Upper lobe of left lung (tissue), 4 donors: ENCODE measurements at regions not wholly inside any gene's neighbourhood (a gene's known extent, or its start where the extent isn't known, plus 50 kb on each side); places are given as distances from the start of the nearest gene placed in this dataset.

ENCODE experiments used
- EP300 ChIP-seq, 4 donors: sonication (generic); formaldehyde crosslinking; IDR thresholded peaks; one replicate each; pipeline ENCODE4 v1.5.1; 2017; ENCODE audit warnings: antibody characterized with exemption in 4 of 4, control low read depth in 2 of 4
- POLR2A ChIP-seq, 4 donors: fragments of 450-650 bp; IDR thresholded peaks; one replicate each; pipeline ENCODE4 v1.5.1; 2016 to 2017; ENCODE audit warnings: antibody characterized with exemption in 4 of 4, mild to moderate bottlenecking in 2 of 4
- POLR2AphosphoS5 ChIP-seq, 2 donors: sonication (generic); formaldehyde crosslinking; IDR thresholded peaks; one replicate each; pipeline ENCODE4 v1.5.1; 2017; ENCODE audit warnings: antibody characterized with exemption in 2 of 2
- TF ChIP-seq, protein P1 (sequence below), 6 experiments: fragments of 450-650 bp in 4 of 6; fragments of 200-600 bp in 2 of 6; sonication (generic) in 2 of 6; IDR thresholded peaks; one replicate each; pipeline ENCODE4 v1.5.1; 2016 to 2019; ENCODE audit warnings: antibody characterized with exemption in 6 of 6

DNA sequence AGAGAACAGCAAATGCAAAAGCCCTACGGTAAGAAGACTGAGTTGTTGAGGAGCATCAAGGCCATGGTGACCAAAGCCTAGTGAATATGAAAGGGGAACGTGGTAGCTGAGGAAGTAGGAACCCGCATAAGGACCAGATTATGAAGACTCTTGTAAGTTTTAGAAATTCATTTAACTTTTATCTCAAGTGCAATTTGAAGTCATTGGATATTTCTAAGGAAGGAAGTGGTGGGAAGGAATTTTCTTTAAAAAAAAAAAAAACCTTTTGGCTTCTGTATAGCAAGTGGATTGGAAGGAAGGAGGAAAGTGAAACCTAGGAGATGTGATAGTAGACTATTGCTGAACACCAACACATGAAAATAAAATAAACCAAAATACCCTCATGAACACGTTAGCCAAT, 119.0 kb downstream of the TNFSF18 start:
- no peak for TF ChIP-seq POLR2AphosphoS5 (IDR thresholded peaks at IDR 0.05)
- TF ChIP-seq POLR2A (IDR thresholded peaks at IDR 0.05), result no peak
- TF ChIP-seq, protein P1, sequence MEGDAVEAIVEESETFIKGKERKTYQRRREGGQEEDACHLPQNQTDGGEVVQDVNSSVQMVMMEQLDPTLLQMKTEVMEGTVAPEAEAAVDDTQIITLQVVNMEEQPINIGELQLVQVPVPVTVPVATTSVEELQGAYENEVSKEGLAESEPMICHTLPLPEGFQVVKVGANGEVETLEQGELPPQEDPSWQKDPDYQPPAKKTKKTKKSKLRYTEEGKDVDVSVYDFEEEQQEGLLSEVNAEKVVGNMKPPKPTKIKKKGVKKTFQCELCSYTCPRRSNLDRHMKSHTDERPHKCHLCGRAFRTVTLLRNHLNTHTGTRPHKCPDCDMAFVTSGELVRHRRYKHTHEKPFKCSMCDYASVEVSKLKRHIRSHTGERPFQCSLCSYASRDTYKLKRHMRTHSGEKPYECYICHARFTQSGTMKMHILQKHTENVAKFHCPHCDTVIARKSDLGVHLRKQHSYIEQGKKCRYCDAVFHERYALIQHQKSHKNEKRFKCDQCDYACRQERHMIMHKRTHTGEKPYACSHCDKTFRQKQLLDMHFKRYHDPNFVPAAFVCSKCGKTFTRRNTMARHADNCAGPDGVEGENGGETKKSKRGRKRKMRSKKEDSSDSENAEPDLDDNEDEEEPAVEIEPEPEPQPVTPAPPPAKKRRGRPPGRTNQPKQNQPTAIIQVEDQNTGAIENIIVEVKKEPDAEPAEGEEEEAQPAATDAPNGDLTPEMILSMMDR (IDR thresholded peaks at IDR 0.05), result no peak
- no peak for TF ChIP-seq EP300 (IDR thresholded peaks at IDR 0.05)
